Activated T-cell treated with anti-CD3 and anti-CD28 coated beads, Interleukin-2, amount 50 U/mL, for 24 hours (primary cell): ENCODE measurements at regions not wholly inside any gene's neighbourhood (a gene's known extent, or its start where the extent isn't known, plus 50 kb on each side); places are given as distances from the start of the nearest gene placed in this dataset.

Experiments
- DNase-seq: peaks from one replicate; pipeline ENCODE4 v3.0.0-alpha.2; 2020
- H3K27ac Mint-ChIP-seq: 2 replicates; pipeline ENCODE4 v1.8.0; 2020; ENCODE audit warnings: mild to moderate bottlenecking, mixed read lengths
- H3K27me3 Mint-ChIP-seq: 2 replicates; pipeline ENCODE4 v1.8.0; 2020; ENCODE audit warnings: mixed read lengths
- H3K36me3 Mint-ChIP-seq: 2 replicates; pipeline ENCODE4 v1.8.0; 2020; ENCODE audit warnings: low read depth, mixed read lengths
- H3K4me1 Mint-ChIP-seq: 2 replicates; pipeline ENCODE4 v1.8.0; 2020; ENCODE audit warnings: low read depth, mixed read lengths
- H3K4me3 Mint-ChIP-seq: 2 replicates; pipeline ENCODE4 v1.8.0; 2020; ENCODE audit warnings: mild to moderate bottlenecking, moderate library complexity, mixed read lengths
- H3K9me3 Mint-ChIP-seq: 2 replicates; pipeline ENCODE4 v1.8.0; 2020; ENCODE audit warnings: mixed read lengths

- no peak for DNase-seq
- Mint-ChIP-seq H3K27me3 (peaks cover 16% of the 10 kb centered on the region), H3K4me3 (no peak overlapping the region), H3K27ac (no peak overlapping the region), H3K36me3 (no peaks in the 10 kb centered on the region), H3K4me1 (no peaks in the 10 kb centered on the region), H3K9me3 (no peaks in the 10 kb centered on the region)
Observed at GRCh38 chr1:25055324-25055780, 125.3 kb upstream of the RUNX3 start.

GRCh38 chr1:25054526-25055323, 124.6 kb upstream of the RUNX3 start:
- H3K27ac Mint-ChIP-seq: no peak overlapping the region
- no peaks in the 10 kb centered on the region for H3K36me3 Mint-ChIP-seq
- no peak for DNase-seq
- H3K27me3 Mint-ChIP-seq: peaks cover 16% of the 10 kb centered on the region
- H3K4me3 Mint-ChIP-seq: no peak overlapping the region
- no peaks in the 10 kb centered on the region for H3K4me1 Mint-ChIP-seq
- H3K9me3 Mint-ChIP-seq: no peaks in the 10 kb centered on the region

DNA sequence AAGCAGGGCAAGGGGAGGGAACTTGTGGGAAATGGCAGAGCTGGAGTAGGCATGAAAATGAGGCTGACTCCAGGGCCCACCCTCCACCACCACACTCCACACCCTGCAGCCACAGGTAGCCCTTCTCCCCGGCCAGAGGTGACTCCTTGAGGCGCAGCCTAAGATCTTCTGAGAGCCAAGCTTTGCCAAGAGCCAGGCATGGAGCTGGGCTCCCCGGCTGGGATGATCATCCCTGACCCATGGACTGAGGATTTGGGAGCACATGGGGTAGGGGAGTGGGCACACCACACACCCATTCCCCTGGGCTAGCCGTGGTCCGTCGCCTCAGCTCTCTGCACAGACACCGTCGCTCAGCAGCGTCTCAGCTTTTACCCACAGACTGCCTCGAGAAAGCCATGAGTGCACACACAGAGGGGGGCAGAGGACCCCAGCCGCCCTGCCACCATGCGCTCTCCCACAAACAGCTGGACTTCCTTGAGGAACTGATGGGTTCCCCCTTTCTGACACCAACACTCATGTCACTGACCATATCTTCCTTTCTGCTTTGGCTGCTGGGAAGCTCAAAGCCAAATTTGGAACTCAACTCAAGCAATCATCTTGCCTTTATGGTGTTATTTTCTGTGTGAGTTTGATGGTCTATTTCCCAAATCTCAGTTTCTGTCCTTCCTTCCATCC, 123.6 kb upstream of the RUNX3 start:
- H3K27ac Mint-ChIP-seq: no peak overlapping the region
- no peaks in the 10 kb centered on the region for H3K9me3 Mint-ChIP-seq
- no peaks in the 10 kb centered on the region for H3K36me3 Mint-ChIP-seq
- H3K4me1 Mint-ChIP-seq: no peaks in the 10 kb centered on the region
- peaks cover 16% of the 10 kb centered on the region for H3K27me3 Mint-ChIP-seq
- no peak overlapping the region for H3K4me3 Mint-ChIP-seq
- DNase-seq: no peak

DNA sequence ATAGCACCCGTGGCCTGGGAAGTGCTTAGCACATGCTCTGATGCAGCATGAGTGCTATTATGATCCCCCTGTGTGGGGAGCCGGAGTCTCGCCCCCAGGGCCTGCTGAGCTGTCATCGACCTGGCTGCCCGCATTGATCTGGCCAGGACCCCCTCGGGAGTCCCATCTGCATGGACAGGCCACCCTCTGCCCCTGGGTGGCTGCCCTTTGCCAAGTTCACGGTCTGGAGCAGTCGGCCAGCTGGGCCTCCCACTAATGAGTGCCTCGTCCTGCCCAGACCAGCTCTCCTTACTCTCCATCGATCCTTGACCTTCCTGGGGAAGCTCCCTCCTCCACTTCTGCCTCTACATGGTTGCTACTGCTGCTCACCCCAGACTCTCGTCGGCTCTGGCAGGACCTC, 121.8 kb upstream of the RUNX3 start:
- no peak for DNase-seq
- no peak overlapping the region for H3K27ac Mint-ChIP-seq
- no peaks in the 10 kb centered on the region for H3K9me3 Mint-ChIP-seq
- no peaks in the 10 kb centered on the region for H3K4me1 Mint-ChIP-seq
- H3K36me3 Mint-ChIP-seq: no peaks in the 10 kb centered on the region
- peaks cover 16% of the 10 kb centered on the region for H3K27me3 Mint-ChIP-seq
- H3K4me3 Mint-ChIP-seq: no peak overlapping the region

DNA sequence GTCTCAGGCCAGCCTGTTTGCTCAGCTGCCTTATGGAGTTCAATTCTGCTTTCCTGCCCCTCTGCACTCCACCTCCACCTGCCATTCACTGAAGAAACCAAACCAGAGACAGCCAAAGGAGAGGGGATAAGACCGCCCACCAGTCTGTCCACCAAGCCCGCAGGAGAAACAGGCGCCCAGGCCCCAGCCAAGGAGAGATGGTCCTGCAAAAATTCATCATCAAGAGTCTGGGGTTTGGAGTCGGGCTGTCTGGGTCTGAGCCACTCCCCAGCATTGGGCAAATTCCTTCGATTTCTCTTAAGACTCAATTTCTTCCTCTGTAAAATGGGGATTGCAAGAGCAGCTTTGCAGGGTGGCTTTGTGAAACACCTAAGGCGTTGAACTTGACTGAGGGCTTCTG, 121.4 kb upstream of the RUNX3 start:
- Mint-ChIP-seq H3K9me3 (no peaks in the 10 kb centered on the region), H3K27me3 (peaks cover 16% of the 10 kb centered on the region), H3K36me3 (no peaks in the 10 kb centered on the region), H3K27ac (no peak overlapping the region), H3K4me3 (no peak overlapping the region), H3K4me1 (no peaks in the 10 kb centered on the region)
- no peak for DNase-seq

DNA sequence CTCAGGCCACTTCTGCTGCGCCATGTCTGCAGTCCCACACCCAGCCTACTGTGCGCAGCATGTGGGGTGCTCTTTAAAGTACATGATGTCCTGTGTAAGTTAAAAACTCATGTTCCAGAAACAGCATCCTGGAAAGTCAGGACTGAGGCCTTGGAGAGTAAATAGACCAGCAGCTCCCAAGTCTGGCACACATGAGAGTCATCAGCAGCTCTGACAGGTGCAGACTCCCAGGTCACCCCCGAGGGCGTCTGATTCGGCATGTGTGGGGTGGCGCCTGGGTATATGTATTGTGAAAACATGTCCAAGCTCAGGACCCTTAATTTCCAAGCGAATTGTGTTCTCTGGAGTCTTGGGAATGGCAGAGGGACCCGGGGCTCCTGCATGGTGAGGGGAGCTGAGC, 120.1 kb upstream of the RUNX3 start:
- no peaks in the 10 kb centered on the region for H3K4me1 Mint-ChIP-seq
- no peak overlapping the region for H3K4me3 Mint-ChIP-seq

GRCh38 chr1:25049190-25049589, 119.1 kb upstream of the RUNX3 start:
- Mint-ChIP-seq H3K27ac (no peak overlapping the region), H3K27me3 (peaks cover 16% of the 10 kb centered on the region), H3K4me1 (no peaks in the 10 kb centered on the region), H3K36me3 (no peaks in the 10 kb centered on the region), H3K9me3 (no peaks in the 10 kb centered on the region), H3K4me3 (no peak overlapping the region)
- no peak for DNase-seq

More for the DNA sequence above, 120.1 kb upstream of the RUNX3 start:
- no peak for DNase-seq
- H3K36me3 Mint-ChIP-seq: no peaks in the 10 kb centered on the region
- H3K9me3 Mint-ChIP-seq: no peaks in the 10 kb centered on the region
- no peak overlapping the region for H3K27ac Mint-ChIP-seq
- H3K27me3 Mint-ChIP-seq: peaks cover 16% of the 10 kb centered on the region

DNA sequence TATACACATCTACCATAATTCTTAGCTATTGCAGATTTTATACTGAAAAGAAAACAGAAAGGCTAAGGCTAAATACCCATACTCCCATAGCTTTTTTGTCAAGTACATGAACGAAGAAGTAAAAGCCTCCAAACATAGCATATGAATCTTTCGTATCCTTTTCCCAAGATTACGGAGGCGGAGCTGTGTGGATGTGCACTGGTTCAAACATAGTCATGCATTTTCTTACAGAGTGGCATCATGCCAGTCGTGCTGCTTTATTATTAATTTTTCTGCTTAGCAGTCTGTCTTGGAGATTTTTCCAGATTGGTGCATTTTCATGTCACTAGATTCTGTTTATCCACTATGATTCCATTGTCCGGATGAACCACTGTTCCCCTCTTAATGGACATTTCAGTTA, 118.7 kb upstream of the RUNX3 start:
- no peak overlapping the region for H3K27ac Mint-ChIP-seq
- H3K9me3 Mint-ChIP-seq: no peaks in the 10 kb centered on the region
- no peaks in the 10 kb centered on the region for H3K4me1 Mint-ChIP-seq
- H3K36me3 Mint-ChIP-seq: no peaks in the 10 kb centered on the region
- DNase-seq: no peak
- H3K4me3 Mint-ChIP-seq: no peak overlapping the region
- peaks cover 13% of the 10 kb centered on the region for H3K27me3 Mint-ChIP-seq

GRCh38 chr1:25047506-25048240, 117.6 kb upstream of the RUNX3 start:
- Mint-ChIP-seq H3K36me3 (no peaks in the 10 kb centered on the region), H3K27ac (no peak overlapping the region)
- no peak for DNase-seq

GRCh38 chr1:25046194-25046532, 116.1 kb upstream of the RUNX3 start:
- DNase-seq: no peak
- H3K4me3 Mint-ChIP-seq: no peak overlapping the region
- H3K4me1 Mint-ChIP-seq: no peaks in the 10 kb centered on the region
- H3K9me3 Mint-ChIP-seq: no peaks in the 10 kb centered on the region
- no peaks in the 10 kb centered on the region for H3K27me3 Mint-ChIP-seq
- H3K36me3 Mint-ChIP-seq: no peaks in the 10 kb centered on the region
- no peak overlapping the region for H3K27ac Mint-ChIP-seq

More at GRCh38 chr1:25047506-25048240, 117.6 kb upstream of the RUNX3 start:
- Mint-ChIP-seq H3K27me3 (peaks cover 4% of the 10 kb centered on the region), H3K4me1 (no peaks in the 10 kb centered on the region), H3K4me3 (no peak overlapping the region), H3K9me3 (no peaks in the 10 kb centered on the region)

- Mint-ChIP-seq H3K4me1 (no peaks in the 10 kb centered on the region), H3K27me3 (no peaks in the 10 kb centered on the region), H3K27ac (no peak overlapping the region), H3K4me3 (no peak overlapping the region), H3K9me3 (no peaks in the 10 kb centered on the region), H3K36me3 (no peaks in the 10 kb centered on the region)
- DNase-seq: no peak
Observed at GRCh38 chr1:25045480-25046193, 115.6 kb upstream of the RUNX3 start.

DNA sequence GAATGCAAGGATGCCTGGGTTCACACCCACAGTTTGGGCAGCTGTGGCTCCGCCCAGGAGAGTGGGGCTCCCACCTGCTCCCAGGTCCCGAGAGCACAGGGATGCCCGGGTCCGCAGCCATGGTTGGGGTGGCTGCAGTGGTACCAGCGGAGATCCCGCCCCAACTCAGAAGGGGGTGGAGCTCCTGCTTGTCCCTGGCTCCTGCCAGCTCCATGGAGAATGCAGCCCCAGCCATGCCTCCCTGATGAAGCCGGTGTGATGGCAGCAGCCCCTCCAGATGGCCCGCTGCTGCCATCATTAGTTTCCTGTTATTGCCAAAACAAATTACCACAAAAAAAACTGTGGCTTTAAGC, 113.1 kb upstream of the RUNX3 start:
- H3K4me3 Mint-ChIP-seq: no peak overlapping the region
- no peak for DNase-seq
- H3K4me1 Mint-ChIP-seq: peaks cover 6% of the 10 kb centered on the region
- H3K27ac Mint-ChIP-seq: no peak overlapping the region
- H3K27me3 Mint-ChIP-seq: no peaks in the 10 kb centered on the region
- no peaks in the 10 kb centered on the region for H3K36me3 Mint-ChIP-seq
- H3K9me3 Mint-ChIP-seq: no peaks in the 10 kb centered on the region

GRCh38 chr1:25042331-25043227, 112.5 kb upstream of the RUNX3 start:
- Mint-ChIP-seq H3K27me3 (no peaks in the 10 kb centered on the region), H3K27ac (no peak overlapping the region), H3K4me3 (no peak overlapping the region)

DNA sequence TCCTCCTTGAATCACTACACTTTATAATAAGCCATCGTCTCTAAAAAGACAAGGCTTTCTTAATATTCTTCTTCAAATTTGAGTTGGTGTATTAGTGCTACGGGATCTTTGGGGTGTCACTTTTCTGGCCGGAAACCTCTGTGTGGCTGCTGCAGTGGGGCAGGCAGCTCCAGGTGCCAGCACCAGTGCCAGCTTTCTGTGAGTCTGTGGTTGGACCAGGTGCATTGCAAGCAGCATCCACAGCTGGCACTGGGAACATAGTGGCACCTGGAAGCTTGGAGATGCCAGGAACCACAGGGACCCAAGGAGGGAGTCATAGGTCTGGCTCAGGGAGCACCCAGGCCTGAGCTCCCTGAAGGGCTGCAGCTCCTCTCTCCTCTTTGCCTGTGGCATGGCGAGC, 111.8 kb upstream of the RUNX3 start:
- Mint-ChIP-seq H3K4me3 (no peak overlapping the region), H3K36me3 (no peaks in the 10 kb centered on the region), H3K4me1 (peaks cover 16% of the 10 kb centered on the region), H3K9me3 (no peaks in the 10 kb centered on the region), H3K27me3 (no peaks in the 10 kb centered on the region), H3K27ac (no peak overlapping the region)
- no peak for DNase-seq

More at GRCh38 chr1:25042331-25043227, 112.5 kb upstream of the RUNX3 start:
- no peaks in the 10 kb centered on the region for H3K36me3 Mint-ChIP-seq
- DNase-seq: no peak
- no peaks in the 10 kb centered on the region for H3K9me3 Mint-ChIP-seq
- peaks cover 10% of the 10 kb centered on the region for H3K4me1 Mint-ChIP-seq
